ENCODE measurements at regions not wholly inside any gene's neighbourhood (a gene's known extent, or its start where the extent isn't known, plus 50 kb on each side); places are given as distances from the start of the nearest gene placed in this dataset.

DNA sequence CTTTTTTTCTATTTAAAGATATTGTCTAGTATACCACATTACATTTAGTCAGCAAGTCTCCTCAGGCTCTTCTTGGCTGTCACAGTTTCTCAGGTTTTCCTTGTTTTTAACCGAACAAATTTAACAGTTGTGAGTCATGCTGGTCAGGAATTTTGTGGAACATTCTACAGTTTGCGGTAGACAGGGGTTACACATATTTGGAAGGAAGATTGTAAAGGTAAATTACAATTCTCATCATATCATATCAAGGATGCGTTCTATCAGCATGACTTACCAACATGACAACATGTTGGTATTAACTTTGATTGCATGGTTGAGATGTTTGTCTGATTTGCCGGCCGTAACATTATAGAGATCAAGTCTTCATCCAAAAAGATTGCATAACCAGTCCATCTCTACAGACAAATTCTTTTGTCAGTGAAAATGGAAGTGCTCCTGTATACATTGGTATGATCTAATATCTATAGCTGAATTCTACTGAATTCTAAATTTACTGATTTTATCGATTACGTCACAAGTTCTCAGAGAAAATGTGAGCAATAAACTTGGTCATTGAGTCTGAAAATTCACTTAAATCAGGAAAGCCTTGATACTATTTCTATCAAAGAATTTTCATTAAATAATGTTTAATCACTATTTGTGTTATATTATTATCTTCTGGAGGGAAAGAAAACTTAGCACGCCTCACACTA is 664.4 kb upstream of the SLC8A1 start:
- Histone ChIP-seq H3K27me3 (no peaks in the 10 kb centered on the region), H3K27ac (no peak overlapping the region), H3K4me3 (no peak overlapping the region), H2AFZ (replicated peaks) (no peak overlapping the region), H4K20me1 (ENCODE audit: low read depth) (no peaks in the 10 kb centered on the region), H3K9me3 (ENCODE audit: low read depth) (no peaks in the 10 kb centered on the region), H3K4me1 (no peaks in the 10 kb centered on the region), H3K9ac (no peak overlapping the region), H3K36me3 (no peaks in the 10 kb centered on the region), H3F3A (ENCODE audit: low read depth) (no peaks in the 10 kb centered on the region), H3K79me2 (ENCODE audit: low read depth) (no peaks in the 10 kb centered on the region), H3K4me2 (no peak overlapping the region)
- Mint-ChIP-seq H3K4me1 (peaks cover 4% of the 10 kb centered on the region), H3K9me3 (no peaks in the 10 kb centered on the region), H3K27me3 (ENCODE audit: insufficient read depth, low read depth) (no peaks in the 10 kb centered on the region), H3K27ac (no peak overlapping the region), H3K36me3 (no peaks in the 10 kb centered on the region), H3K4me3 (no peak overlapping the region)
- TF ChIP-seq EZH2 (IDR thresholded peaks at IDR 0.05) (no peak), EZH2phosphoT487 (IDR thresholded peaks at IDR 0.05) (no peak)
- TF ChIP-seq, protein P1, sequence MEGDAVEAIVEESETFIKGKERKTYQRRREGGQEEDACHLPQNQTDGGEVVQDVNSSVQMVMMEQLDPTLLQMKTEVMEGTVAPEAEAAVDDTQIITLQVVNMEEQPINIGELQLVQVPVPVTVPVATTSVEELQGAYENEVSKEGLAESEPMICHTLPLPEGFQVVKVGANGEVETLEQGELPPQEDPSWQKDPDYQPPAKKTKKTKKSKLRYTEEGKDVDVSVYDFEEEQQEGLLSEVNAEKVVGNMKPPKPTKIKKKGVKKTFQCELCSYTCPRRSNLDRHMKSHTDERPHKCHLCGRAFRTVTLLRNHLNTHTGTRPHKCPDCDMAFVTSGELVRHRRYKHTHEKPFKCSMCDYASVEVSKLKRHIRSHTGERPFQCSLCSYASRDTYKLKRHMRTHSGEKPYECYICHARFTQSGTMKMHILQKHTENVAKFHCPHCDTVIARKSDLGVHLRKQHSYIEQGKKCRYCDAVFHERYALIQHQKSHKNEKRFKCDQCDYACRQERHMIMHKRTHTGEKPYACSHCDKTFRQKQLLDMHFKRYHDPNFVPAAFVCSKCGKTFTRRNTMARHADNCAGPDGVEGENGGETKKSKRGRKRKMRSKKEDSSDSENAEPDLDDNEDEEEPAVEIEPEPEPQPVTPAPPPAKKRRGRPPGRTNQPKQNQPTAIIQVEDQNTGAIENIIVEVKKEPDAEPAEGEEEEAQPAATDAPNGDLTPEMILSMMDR (IDR thresholded peaks at IDR 0.05): no peak
- no peak for DNase-seq (ENCODE audit: low spot score)

DNA sequence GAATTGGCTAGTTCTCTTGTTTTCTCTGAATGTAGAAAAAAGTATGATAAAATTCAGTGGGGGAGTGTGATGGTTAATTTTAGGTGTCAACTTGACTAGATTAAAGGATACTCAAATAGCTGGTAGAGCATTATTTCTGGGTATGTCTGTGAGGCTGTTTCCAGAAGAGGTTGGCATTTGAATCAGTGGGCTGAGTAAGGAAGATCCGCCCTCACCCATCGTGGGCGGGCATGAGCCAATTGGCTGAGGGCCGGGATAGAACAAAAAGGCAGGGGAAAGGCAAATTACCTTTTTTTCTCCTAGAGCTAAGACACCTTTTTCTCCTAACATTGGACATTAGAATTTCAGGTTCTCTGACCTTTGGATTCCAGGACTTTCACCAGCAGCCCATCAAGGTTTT is 667.6 kb upstream of the SLC8A1 start:
- TF ChIP-seq EZH2 (IDR thresholded peaks at IDR 0.05): no peak
- TF ChIP-seq, protein P1 (IDR thresholded peaks at IDR 0.05): no peak
- no peak for TF ChIP-seq EZH2phosphoT487 (IDR thresholded peaks at IDR 0.05)
- no peak overlapping the region for H3K4me3 Mint-ChIP-seq

DNA sequence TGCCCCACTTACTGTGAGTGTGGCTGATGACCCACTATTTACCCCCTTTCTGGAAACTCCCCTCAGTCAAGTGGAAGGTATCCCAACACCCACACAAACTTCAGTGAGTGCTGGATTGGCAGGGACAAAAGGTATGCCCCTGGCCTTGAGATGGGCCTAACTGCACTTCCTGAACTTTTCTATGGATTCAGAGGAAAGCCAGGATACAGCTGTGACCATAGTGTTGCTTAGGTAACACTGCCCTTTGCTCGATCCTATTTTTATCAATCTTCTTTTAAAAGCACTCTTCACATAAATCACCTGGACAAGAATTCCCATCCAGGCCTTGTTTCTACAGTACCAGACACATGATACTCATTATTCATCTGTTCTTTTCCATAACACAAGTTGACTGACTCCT is 671.5 kb upstream of the SLC8A1 start:
- no peaks in the 10 kb centered on the region for H3K4me1 ChIP-seq
- H3K9ac ChIP-seq: no peak overlapping the region
- Mint-ChIP-seq H3K9me3 (no peaks in the 10 kb centered on the region), H3K4me1 (no peaks in the 10 kb centered on the region), H3K27me3 (ENCODE audit: insufficient read depth, low read depth) (no peaks in the 10 kb centered on the region), H3K36me3 (no peaks in the 10 kb centered on the region), H3K27ac (no peak overlapping the region), H3K4me3 (no peak overlapping the region)
- no peaks in the 10 kb centered on the region for H3K36me3 ChIP-seq
- TF ChIP-seq EZH2 (IDR thresholded peaks at IDR 0.05): no peak
- TF ChIP-seq EZH2phosphoT487 (IDR thresholded peaks at IDR 0.05): no peak
- TF ChIP-seq, protein P1 (IDR thresholded peaks at IDR 0.05): no peak
- no peak overlapping the region for H3K27ac ChIP-seq
- no peaks in the 10 kb centered on the region for H3K79me2 ChIP-seq (ENCODE audit: low read depth)
- no peaks in the 10 kb centered on the region for H3K9me3 ChIP-seq (ENCODE audit: low read depth)
- no peak for DNase-seq (ENCODE audit: low spot score)
- H4K20me1 ChIP-seq (ENCODE audit: low read depth): no peaks in the 10 kb centered on the region
- no peak overlapping the region for H3K4me2 ChIP-seq
- no peaks in the 10 kb centered on the region for H3K27me3 ChIP-seq
- no peak overlapping the region for H2AFZ ChIP-seq (replicated peaks)
- no peaks in the 10 kb centered on the region for H3F3A ChIP-seq (ENCODE audit: low read depth)
- no peak overlapping the region for H3K4me3 ChIP-seq

More for the DNA sequence above, 667.6 kb upstream of the SLC8A1 start:
- Histone ChIP-seq H2AFZ (replicated peaks) (no peak overlapping the region), H3K27me3 (no peaks in the 10 kb centered on the region), H3K36me3 (no peaks in the 10 kb centered on the region), H3F3A (ENCODE audit: low read depth) (no peaks in the 10 kb centered on the region), H3K79me2 (ENCODE audit: low read depth) (no peaks in the 10 kb centered on the region), H3K9ac (no peak overlapping the region), H3K4me3 (no peak overlapping the region), H3K9me3 (ENCODE audit: low read depth) (no peaks in the 10 kb centered on the region), H3K4me2 (no peak overlapping the region), H3K4me1 (no peaks in the 10 kb centered on the region), H3K27ac (no peak overlapping the region), H4K20me1 (ENCODE audit: low read depth) (no peaks in the 10 kb centered on the region)
- no peaks in the 10 kb centered on the region for H3K4me1 Mint-ChIP-seq
- no peaks in the 10 kb centered on the region for H3K36me3 Mint-ChIP-seq
- DNase-seq (ENCODE audit: low spot score): no peak
- H3K27me3 Mint-ChIP-seq (ENCODE audit: insufficient read depth, low read depth): no peaks in the 10 kb centered on the region
- no peak overlapping the region for H3K27ac Mint-ChIP-seq
- no peaks in the 10 kb centered on the region for H3K9me3 Mint-ChIP-seq

All from neural progenitor cell (in vitro differentiated cells).